Activated CD4-positive, alpha-beta T cell treated with anti-CD3 and anti-CD28 coated beads, Interleukin-2, amount 50 U/mL, for 4 hours (primary cell): ENCODE measurements at regions not wholly inside any gene's neighbourhood (a gene's known extent, or its start where the extent isn't known, plus 50 kb on each side); places are given as distances from the start of the nearest gene placed in this dataset.
"Not testable (repeated sequence)": the region's sequence is repeated elsewhere in the genome, so short reads cannot be mapped to it uniquely, and the experiment has no call there.

Experiments
- DNase-seq, 2 experiments: peaks; one replicate each; pipeline ENCODE4 v3.0.0-alpha.2; 2020

DNA sequence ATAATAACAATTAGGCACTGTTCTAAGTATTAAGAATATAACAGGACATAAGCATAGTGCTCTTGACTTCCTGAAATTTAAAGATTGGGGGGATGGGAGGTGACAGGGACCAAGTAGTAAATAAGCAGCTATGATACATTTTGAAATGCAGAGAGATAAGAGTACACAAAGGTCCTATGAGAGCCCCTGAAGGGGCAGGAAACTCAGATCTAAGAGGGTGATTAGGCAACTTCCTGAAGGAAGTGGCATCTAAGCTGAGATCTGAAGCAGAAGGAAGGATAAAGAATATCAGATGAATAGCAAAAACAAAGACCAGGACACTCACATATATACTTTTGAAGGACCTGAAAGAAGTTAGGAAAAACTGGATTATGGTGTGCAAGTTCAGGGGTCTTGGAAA, 415.2 kb upstream of the FRG2C start:
- no peak for DNase-seq

DNA sequence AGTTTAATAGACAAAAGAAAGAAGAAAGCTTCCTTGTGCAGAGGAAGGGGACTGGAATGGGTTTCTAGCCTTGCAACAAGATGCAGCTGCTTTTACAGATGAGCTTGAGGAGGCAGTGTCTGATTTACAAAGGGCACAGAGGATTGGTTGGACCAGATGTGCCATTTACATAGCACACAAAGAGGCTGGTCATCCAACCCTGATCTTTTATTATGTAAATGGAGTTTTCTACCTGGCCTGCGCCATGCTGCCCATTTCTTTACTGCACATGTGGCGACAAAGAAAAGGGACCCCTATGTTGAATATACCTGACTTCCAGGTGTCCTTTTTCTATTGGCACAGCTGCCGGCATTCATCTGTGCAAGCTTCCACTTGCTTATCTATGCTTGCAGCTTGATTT, 409.4 kb upstream of the FRG2C start:
- no peak for DNase-seq

DNA sequence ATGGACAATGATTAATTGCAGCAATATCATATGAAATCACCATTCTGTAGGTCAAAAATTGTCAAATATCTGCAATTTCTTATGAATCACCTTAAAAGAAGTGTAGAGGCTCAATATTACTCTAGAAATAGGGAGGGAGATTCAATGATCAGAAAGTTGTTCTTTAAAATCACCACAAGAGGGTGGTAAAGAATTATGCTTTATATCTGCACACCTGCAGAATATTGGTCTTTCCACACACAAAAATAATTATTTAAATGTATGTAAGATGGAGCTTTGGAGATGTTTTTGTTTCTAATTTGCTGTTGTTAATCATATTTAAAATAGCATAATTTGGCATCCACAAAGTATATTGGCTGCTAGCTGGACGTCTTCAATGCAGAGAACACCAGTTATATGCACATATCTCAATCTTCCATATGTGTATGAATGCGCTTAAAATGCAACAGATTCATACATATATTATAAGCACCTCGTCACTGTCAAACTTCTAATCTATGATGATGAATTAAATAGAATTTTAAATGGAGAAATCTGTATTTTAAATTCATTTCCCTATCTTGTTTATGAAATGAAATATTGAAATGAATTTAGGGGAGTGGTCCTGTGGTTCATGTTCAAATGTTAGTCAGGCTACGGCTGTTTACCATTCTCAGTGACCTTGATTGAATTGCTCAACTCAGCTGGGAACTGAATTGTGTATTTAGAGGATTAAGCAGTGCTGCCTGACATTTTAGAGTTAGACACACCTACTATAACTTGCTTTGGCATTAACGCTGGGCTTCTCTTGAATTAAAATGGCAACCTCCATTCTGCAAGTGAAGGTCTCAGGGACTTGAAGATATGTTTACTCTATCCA, 405.1 kb upstream of the FRG2C start:
- DNase-seq: not testable (repeated sequence)

DNA sequence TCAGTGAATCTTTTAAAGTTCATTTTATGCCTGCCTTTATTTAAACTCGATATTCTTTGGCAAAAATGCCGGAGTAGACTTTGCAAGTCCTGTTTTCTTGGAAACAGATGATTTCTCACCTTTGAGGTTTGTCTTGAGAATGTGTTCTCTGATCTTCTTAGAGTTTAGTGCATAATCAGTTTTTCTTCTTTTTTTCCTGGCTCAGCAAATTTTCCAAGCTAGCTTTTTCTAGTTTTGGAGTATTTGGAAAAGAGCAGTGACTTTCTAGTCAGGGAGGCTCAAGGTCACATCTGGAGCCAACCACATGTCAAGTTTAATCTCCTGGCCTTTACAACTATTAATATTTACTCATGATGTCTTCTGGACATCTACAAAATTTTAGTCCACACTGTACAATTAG, 403.2 kb upstream of the FRG2C start:
- DNase-seq: not testable (repeated sequence)

DNA sequence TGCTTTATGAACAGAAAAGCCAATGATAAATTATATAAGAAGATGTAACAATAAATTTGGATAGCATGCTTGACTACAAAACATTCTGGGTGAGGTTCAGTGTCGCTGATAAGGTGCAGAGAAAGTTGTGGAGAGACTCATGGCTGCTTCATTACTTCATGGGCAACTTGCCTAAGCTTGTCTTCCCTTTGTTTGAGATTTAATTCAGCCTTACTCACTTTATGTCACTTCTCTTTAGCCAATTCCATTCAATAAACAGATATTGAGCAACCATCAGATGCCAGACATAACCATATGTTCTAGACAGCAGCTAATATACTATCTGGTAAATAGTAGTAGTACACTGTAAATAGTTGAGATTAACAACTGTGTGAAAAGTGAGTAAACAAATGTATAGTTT, 401.5 kb upstream of the FRG2C start:
- DNase-seq: no peak

DNA sequence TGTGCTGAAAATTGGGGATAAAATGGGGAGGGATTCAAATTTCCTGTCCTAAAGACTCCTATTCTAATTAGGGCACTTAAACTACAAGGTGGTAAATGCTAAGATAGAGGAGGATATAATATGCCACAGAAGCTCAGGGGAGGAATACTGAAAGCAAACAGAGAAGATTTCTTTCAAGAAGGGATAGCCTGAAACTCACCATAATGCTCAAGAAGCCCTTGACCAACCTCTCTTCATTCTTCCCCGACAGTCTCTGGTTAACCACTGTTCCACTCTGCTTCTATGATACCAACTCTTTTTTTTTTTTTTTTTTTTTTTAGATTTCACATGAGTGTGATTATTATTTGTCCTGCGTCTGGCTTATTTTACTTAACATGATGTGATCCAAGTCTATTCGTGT, 398.2 kb upstream of the FRG2C start:
- DNase-seq: no peak

DNA sequence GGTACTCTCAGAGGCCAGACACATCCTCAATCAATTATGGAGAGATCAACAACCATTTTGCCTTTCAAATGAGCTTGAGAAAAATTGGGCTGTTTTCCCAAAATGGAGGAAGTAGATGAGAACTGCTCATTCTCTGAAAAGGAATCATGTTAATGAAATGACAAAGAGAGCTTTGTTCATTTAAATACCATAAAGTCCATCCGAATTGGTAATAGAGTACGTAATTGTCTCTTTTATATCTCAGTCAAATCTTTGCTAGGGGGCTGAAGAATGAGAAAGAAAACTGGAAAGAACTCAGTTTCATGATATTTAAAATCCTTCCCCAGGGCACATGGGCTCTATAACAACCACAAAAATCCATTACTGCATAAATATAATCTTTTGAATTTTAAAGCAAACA, 395.6 kb upstream of the FRG2C start:
- DNase-seq: not testable (repeated sequence)

DNA sequence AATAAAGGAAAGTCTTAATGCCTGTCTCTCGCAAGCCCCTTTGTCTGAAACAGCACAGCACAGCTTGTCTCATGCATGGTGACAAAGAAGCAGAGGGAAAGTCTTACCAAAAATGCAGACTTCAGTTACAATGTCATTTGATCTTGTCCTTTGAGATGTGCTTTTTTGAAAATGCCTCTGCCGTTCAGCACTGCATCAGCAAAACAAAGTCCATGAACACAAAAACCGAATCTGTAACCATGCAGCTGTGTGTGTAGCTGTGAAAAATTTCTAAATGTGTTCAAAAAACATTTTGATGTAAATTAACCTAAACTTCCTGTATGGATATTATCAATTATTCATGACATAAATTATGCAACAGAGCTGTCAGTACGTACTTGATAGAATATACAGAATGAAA, 391.9 kb upstream of the FRG2C start:
- not testable (repeated sequence) for DNase-seq

DNA sequence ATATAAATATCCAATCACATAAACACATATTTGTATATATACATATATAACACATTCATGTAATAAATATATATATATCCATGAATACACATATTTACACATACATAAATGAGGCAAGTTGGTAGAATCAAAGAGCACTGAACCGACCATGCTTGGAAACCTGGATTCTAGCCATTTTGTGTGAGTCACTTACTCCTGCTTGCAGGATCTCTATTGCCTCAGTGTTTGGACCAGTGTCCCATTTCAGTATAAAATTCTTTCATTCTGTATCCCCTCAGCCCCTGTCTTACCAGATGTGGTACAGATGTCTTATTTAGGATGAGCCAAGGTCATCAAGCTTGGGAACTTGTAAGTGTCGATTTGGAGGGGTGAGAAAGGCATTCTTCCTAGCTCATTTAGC, 391.4 kb upstream of the FRG2C start:
- DNase-seq: no peak

DNA sequence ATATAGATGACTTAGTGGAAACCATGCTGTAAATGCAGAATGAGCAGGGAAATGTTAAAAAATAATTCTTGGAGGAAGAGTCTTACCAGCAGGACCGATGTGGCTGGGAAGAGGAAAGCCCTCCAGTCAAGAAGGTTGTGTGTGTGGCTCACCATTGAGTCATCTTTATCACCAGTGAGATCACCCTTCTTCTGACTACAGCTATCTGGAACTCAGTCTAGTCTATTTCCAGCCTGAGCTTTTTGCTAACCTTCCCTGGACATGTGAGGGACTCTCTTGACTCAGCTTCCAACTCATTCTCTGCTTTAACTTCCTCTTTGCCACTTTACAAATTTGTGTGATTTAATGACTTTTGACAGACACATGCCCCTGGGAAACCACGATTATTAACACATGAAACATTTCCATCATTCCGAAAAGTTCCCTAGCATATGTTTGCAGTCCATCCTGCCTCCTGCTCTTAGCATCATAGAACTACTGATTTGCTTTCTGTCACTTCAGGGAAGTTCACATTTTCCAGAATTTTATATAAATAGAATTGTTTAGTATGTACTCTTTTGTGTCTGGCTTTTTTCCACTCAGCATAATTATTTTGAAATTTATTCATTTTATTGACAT, 378.5 kb upstream of the FRG2C start:
- not testable (repeated sequence) for DNase-seq

DNA sequence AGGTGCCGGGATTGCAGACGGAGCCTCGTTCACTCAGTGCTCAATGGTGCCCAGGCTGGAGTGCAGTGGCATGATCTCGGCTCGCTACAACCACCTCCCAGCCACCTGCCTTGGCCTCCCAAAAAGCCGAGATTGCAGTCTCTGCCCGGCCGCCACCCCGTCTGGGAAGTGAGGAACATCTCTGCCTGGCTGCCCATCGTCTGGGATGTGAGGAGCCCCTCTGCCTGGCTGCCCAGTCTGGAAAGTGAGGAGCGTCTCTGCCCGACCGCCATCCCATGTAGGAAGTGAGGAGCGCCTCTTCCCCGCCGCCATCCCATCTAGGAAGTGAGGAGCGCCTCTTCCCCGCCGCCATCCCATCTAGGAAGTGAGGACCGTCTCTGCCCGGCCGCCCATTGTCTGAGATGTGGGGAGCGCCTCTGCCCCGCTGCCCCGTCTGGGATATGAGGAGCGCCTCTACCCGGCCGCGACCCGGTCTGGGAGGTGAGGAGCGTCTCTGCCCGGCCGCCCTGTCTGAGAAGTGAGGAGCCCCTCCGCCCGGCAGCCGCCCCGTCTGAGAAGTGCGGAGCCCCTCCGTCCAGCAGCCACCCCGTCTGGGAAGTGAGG, 375.1 kb upstream of the FRG2C start:
- DNase-seq: not testable (repeated sequence)

DNA sequence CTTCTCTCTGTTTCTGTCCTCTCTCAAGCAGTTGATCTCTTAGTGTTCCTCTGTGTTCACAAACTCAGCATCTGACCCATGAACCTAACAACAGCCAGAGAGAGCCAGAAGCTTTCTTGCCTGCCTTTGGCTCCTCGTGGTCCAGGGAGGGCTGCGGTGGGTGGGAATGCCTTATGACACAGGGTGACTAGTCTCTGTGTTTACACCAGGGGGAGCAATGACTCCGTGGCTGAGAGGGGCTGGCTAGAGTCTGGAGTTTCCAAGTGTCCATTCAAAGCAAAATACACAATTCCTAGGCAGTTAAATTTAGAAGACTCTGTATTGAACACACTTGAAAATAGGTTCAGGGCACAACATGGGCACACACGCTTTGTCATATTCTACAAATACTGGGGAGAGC, 370.0 kb upstream of the FRG2C start:
- no peak for DNase-seq

DNA sequence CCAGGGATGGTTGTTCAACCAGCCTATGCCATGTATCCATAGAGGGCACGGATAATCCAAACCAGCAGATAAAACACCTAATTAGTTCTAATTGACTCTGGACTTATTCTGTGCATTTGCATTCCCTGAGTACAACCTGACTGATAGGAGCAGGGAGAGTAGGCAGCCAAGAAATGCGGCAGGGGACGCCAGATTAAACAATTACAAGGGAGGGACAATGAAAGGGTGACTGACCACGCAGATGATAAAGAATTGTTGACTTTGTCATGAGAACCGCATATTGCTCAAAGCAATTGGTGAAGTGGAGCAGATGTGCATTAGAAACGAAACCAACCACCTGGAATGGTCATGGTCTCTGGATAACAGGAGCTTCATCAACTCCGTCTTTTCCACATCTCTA, 369.1 kb upstream of the FRG2C start:
- no peak for DNase-seq

DNA sequence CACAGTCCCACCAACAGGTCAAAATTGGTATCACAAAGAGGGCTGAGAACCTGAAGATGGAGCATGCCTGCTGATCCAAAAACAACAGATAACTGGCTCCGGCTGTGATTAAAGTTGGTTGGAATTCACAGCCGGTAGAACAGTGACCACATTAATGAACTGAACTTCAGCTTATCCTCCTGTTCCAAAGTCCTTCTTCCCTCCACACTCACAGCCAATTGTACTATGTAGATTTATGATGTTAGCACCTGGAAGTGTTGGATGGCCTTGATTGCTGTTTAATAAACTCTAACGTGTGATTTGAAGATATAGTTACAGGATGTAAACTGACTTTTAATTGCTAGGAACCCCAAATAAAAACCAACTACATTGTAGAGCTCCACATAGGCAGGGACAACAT, 367.3 kb upstream of the FRG2C start:
- DNase-seq: no peak

DNA sequence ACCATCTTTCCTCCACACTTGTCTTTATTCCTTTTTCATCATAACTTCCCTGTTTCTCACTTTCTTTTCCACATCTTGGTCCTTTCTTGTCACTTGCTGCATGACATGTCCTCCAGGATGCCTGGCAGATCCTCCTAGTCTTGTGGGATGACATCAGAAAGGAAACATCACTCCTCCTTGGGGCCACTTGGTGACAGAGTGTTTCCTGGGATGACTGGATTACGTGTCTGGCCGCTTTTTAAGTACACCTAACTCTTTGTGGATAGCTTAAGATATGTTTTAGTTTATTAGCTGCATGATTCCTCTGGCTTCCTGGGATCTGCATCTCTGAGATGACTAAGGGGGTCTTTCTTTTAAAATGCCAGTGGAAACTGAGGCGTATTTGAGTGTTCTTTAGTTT, 363.5 kb upstream of the FRG2C start:
- DNase-seq: no peak

DNA sequence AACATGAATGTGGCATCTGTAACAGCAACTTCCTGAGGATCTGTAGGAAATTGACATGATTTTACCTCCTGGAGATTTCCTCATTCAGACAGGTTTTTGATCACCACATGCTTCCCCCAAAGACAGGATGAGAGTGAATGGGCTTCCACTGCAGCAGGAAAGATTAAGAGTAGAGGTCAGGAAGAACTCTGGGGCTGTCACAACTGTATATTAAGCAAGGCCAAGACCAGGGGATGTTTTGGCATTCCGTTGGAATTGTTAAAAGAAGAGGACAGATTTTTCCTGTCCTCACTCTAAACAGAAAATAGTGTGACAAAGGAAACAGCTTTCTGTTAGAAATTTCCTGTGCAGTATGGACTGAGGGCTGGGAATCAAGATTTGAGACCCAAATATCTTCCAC, 363.1 kb upstream of the FRG2C start:
- not testable (repeated sequence) for DNase-seq

DNA sequence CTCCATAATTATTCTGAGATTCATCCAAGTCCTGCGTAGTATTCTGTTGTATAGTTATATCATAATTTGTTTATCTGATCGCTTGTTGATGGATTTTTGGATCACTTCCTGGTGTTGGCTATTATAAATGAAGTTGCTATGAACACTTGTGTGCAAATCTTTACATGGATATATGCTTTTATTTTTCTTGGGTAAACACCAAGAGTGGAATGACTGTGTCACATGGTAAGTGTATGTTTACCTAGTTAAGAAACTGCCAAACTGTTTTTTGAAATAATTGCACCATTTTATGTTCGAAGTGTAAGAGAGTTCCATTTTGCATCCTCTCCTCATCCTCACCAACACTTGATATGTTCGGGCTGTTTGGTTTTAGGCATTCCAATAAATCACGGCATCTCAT, 360.4 kb upstream of the FRG2C start:
- no peak for DNase-seq

DNA sequence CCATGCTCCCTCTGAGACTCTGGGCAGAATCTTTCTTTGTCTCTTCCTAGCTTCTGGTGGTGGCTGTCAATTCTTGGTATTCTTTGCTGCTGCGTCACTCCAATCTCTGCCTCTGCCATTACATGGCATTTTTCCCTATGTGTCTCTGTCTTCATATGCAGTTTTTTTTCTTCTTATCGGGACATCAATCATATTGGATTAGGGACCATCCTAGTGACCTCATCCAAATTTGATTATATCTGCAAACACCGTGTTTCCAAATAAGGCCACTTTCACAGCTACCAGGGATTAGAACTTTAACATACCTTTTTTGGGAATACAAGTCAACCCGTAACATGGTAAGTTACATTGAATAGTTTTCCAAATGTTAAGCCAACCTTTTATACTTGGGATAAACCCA, 358.2 kb upstream of the FRG2C start:
- DNase-seq: no peak

DNA sequence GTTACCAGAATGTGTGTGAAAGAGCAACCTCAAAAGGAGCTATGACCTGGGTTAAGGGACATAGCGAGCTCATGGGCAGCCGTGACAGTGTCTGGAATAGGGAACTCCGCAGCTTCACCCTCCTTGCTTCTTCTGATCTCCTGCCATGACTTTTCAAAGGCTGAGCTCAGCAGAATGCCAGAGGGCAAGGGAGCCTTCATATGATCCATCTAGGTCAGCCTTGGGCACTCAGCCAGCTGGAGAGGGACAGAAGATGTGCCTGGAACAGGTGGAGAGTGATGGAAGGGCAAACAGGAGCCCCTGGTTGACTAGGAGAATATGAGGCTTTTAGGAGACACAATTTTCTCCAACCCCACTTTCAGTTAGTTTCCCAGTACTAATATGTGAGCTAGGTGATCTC, 352.8 kb upstream of the FRG2C start:
- not testable (repeated sequence) for DNase-seq

DNA sequence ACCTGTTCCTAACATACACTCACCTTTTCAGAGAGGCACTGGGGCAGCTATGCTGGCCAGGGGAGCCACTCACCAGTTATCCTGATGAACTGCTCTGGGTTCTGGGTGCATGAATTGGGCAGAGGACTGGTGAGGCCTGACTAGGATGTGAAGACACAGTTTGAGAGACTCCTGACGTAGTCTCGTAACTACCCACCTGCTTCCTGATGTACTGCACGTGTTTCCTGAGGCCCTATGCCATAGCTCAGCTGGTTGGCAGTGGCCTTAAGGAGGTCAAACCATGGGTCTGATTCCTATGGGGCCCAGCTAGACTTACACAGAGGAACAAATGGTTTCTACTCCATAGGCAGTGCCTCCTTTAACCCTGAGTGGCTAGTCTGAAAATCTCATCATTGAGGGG, 351.7 kb upstream of the FRG2C start:
- not testable (repeated sequence) for DNase-seq

DNA sequence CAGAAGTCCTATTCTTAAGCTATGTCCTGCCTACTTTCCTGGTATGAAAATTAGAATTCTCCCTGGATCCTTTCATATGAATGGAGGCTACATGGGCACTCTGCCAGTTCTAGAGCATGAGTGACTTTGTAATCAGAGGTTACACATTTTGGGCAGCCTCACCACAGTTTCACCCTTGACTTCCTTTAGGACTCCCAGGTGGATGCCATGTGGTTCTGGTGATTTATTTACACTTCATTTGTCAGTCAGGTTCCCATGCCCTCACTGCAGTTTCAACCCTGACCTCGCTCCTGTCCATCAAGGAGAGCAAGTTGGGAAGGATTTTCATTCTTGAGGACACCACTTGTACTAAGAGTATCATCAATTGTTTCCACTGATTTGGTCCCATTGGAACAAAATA, 344.4 kb upstream of the FRG2C start:
- DNase-seq: not testable (repeated sequence)

DNA sequence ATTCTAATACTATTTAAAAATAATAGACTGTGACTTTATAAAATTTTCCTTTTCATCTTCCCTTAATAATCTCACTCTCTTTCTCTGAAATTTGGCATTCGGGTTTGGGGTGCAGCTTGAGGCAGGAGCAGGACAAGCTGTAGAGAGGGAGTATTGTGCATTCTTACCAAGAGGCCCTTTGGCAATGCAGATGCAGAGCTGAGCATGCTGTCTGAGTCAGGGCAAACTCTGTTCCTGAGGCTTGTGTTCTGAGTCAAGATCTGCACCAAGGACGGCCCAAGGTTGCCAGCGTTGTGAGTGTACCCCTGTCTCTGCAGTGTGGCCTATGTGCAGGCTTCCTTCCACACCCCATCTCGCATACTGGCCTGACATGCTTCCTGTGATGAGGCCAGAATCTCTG, 343.8 kb upstream of the FRG2C start:
- no peak for DNase-seq

DNA sequence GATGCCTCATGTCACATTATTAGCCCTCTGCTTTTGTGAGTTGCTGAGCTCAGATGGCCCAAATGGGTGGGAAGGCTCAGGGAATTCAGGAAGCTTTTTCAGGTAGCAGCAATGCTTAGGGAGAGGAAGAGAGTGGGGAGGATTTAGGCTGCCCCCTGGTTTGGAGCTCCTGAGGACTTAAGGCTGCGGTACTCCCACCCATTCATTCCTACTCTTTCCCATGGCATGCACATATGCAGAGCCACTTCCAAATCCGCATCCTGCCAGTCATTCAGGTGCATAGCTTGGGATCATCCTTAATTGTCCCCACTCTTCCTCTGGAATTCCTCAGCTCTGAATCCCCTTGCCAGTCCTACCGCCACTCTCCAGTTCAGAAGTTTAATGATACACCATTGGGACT, 343.1 kb upstream of the FRG2C start:
- no peak for DNase-seq

DNA sequence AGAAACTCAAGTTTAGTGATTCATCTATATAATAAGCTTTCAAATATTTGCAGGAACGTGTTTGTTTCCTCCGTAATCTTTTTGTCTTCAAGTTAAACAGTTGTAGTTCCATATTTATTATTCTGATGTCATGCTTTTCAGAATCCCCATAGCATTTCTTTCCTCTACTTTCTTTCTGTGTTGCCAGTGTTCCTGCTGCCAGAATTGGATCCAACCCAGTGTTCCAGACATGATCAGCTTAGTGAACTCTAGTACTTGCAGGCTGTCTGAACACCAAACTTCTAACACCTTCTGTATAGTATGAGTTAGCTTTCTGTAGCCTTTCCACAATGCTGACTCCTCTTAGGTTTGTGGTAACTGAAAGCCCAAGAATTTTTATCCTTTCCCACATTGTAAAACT, 340.2 kb upstream of the FRG2C start:
- DNase-seq: not testable (repeated sequence)
